SK-N-SH (cell line): ENCODE measurements at regions not wholly inside any gene's neighbourhood (a gene's known extent, or its start where the extent isn't known, plus 50 kb on each side); places are given as distances from the start of the nearest gene placed in this dataset.

Experiments
- CTCF ChIA-PET: fragments of 300-600, 350-600 bp; formaldehyde crosslinking; extraction: SDS; loops from one replicate; lab custom pipeline; 2021; lab: Yijun Ruan, JAX
- POLR2A ChIA-PET: fragments of 350-600 bp; sonication (Branson Sonifier 250); formaldehyde crosslinking; extraction: SDS; loops from one replicate; lab custom pipeline; 2020; ENCODE audit warnings: antibody characterized with exemption, inconsistent platforms; lab: Yijun Ruan, JAX
- DNase-seq: peaks from one replicate; pipeline ENCODE4 v3.0.0; 2012
- H2AFZ ChIP-seq: fragments of 200-600 bp; sonication (generic); 2 replicates; pipeline ENCODE4 v1.8.1; 2016; ENCODE audit warnings: antibody characterized with exemption, mild to moderate bottlenecking, low read depth
- H3F3A ChIP-seq: fragments of 200-600 bp; sonication (generic); replicated peaks from 2 replicates; pipeline ENCODE3; 2016; ENCODE audit warnings: antibody characterized with exemption, mild to moderate bottlenecking; ENCODE audit not compliant: insufficient read depth
- H3K27ac ChIP-seq, 2 experiments: fragments of 200-500 bp in 1 of 2; fragments of 200-600 bp in 1 of 2; sonication (Bioruptor generic) in 1 of 2; sonication (generic), shearing (Covaris generic) in 1 of 2; 2 replicates each; pipeline versions ENCODE4 v1.5.1 to v1.6.1; 2014 to 2016; ENCODE audit warnings: low read depth in 2 of 2, inconsistent platforms in 1 of 2, low read length in 1 of 2, mild to moderate bottlenecking in 1 of 2, mixed read lengths in 1 of 2
- H3K27me3 ChIP-seq: fragments of 200-600 bp; sonication (generic), shearing (Covaris generic); 2 replicates; pipeline ENCODE4 v1.6.1; 2016; ENCODE audit warnings: mixed run types; ENCODE audit not compliant: insufficient read depth
- H3K36me3 ChIP-seq, 2 experiments: fragments of 200-500 bp in 1 of 2; fragments of 200-600 bp in 1 of 2; sonication (Bioruptor generic) in 1 of 2; sonication (generic) in 1 of 2; replicated peaks in 1 of 2; 2 replicates each; pipeline versions ENCODE3 to v1.5.1; 2014 to 2016; ENCODE audit warnings: low read length in 1 of 2, mild to moderate bottlenecking in 1 of 2; ENCODE audit not compliant: insufficient read depth in 2 of 2, control insufficient read depth in 1 of 2
- H3K4me1 ChIP-seq, 2 experiments: fragments of 200-500 bp in 1 of 2; fragments of 200-600 bp in 1 of 2; sonication (Bioruptor generic) in 1 of 2; sonication (generic), shearing (Covaris generic) in 1 of 2; 2 replicates each; pipeline versions ENCODE4 v1.5.1 to v1.6.1; 2014 to 2016; ENCODE audit warnings: low read depth in 1 of 2, low read length in 1 of 2, mixed run types in 1 of 2; ENCODE audit not compliant: insufficient read depth in 2 of 2, control insufficient read depth in 1 of 2
- H3K4me2 ChIP-seq: fragments of 200-600 bp; sonication (generic), shearing (Covaris generic); 2 replicates; pipeline ENCODE4 v1.6.1; 2017; ENCODE audit warnings: mixed run types
- H3K4me3 ChIP-seq, 2 experiments: fragments of 200-500 bp in 1 of 2; fragments of 200-600 bp in 1 of 2; sonication (Bioruptor generic) in 1 of 2; sonication (generic), shearing (Covaris generic) in 1 of 2; 2 replicates each; pipeline versions ENCODE4 v1.5.1 to v1.8.1; 2014 to 2016; ENCODE audit warnings: low read depth in 2 of 2, inconsistent platforms in 1 of 2, low read length in 1 of 2, mild to moderate bottlenecking in 1 of 2, mixed read lengths in 1 of 2, moderate library complexity in 1 of 2
- H3K79me2 ChIP-seq: fragments of 200-600 bp; sonication (generic); 2 replicates; pipeline ENCODE4 v1.8.1; 2017; ENCODE audit warnings: mild to moderate bottlenecking; ENCODE audit not compliant: insufficient read depth
- H3K9ac ChIP-seq: fragments of 200-600 bp; sonication (generic); 2 replicates; pipeline ENCODE4 v1.6.1; 2017; ENCODE audit warnings: mixed run types
- H3K9me2 ChIP-seq: fragments of 200-600 bp; sonication (generic); 2 replicates; pipeline ENCODE4 v1.6.1; 2017; ENCODE audit warnings: mixed run types
- H3K9me3 ChIP-seq: fragments of 200-600 bp; sonication (generic); 2 replicates; pipeline ENCODE4 v1.6.1; 2017; ENCODE audit warnings: mixed run types, mild to moderate bottlenecking, moderate library complexity
- H4K20me1 ChIP-seq: fragments of 200-600 bp; sonication (generic); 2 replicates; pipeline ENCODE4 v1.6.1; 2017; ENCODE audit warnings: mild to moderate bottlenecking, mixed run types; ENCODE audit not compliant: insufficient read depth
- ELF1 ChIP-seq: IDR thresholded peaks from 2 replicates; pipeline ENCODE4 v1.4.0; 2012
- EP300 ChIP-seq, 2 experiments: IDR thresholded peaks; 2 replicates each; pipeline versions ENCODE4 v1.4.0 to v1.6.1; 2012; ENCODE audit warnings: borderline replicate concordance in 1 of 2, low read depth in 1 of 2, low read length in 1 of 2
- EZH2phosphoT487 ChIP-seq: fragments of 200-600 bp; sonication (generic); IDR thresholded peaks from 2 replicates; pipeline ENCODE4 v1.6.1; 2017; ENCODE audit warnings: low read depth, mixed run types, mild to moderate bottlenecking, antibody characterized with exemption, moderate library complexity, borderline replicate concordance
- FOSL2 ChIP-seq: IDR thresholded peaks from 2 replicates; pipeline ENCODE4 v1.4.0; 2012; ENCODE audit warnings: low read depth, mild to moderate bottlenecking, moderate library complexity, borderline replicate concordance
- FOXJ3 ChIP-seq: sonication (generic); formaldehyde crosslinking; IDR thresholded peaks from 2 replicates; pipeline ENCODE4 v1.5.1; 2020; ENCODE audit warnings: mild to moderate bottlenecking, missing genetic modification reagents
- IRF3 ChIP-seq: fragments of 150-350 bp; IDR thresholded peaks from 2 replicates; pipeline ENCODE4 v1.6.1; 2016; ENCODE audit warnings: mild to moderate bottlenecking, low read depth, low read length
- JUND ChIP-seq: IDR thresholded peaks from 2 replicates; pipeline ENCODE4 v1.4.0; 2012
- MAX ChIP-seq: IDR thresholded peaks from 2 replicates; pipeline ENCODE4 v1.4.0; 2012; ENCODE audit warnings: low read depth
- MEF2A ChIP-seq: IDR thresholded peaks from 2 replicates; pipeline ENCODE4 v1.4.0; 2012; ENCODE audit warnings: low read depth, borderline replicate concordance
- MXI1 ChIP-seq: IDR thresholded peaks from 2 replicates; pipeline ENCODE4 v1.6.1; 2012; ENCODE audit warnings: mild to moderate bottlenecking, low read depth, low read length, improper control_type of control experiment
- NFIC ChIP-seq: IDR thresholded peaks from 2 replicates; pipeline ENCODE4 v1.4.0; 2012; ENCODE audit warnings: borderline replicate concordance
- NRF1 ChIP-seq: IDR thresholded peaks from 2 replicates; pipeline ENCODE4 v1.6.1; 2012; ENCODE audit warnings: low read depth, mild to moderate bottlenecking, low read length
- RCOR1 ChIP-seq: fragments of 150-350 bp; IDR thresholded peaks from 2 replicates; pipeline ENCODE4 v1.6.1; 2017; ENCODE audit warnings: antibody characterized with exemption, low read length
- REST ChIP-seq: IDR thresholded peaks from 2 replicates; pipeline ENCODE4 v1.6.1; 2012; ENCODE audit warnings: mild to moderate bottlenecking, low read depth, low read length, moderate library complexity
- RFX5 ChIP-seq: IDR thresholded peaks from 2 replicates; pipeline ENCODE4 v1.6.1; 2012; ENCODE audit warnings: mild to moderate bottlenecking, improper control_type of control experiment, low read length
- SIN3A ChIP-seq: IDR thresholded peaks from 2 replicates; pipeline ENCODE4 v1.6.1; 2012; ENCODE audit warnings: low read depth, mild to moderate bottlenecking, low read length, moderate library complexity, borderline replicate concordance
- SMC3 ChIP-seq: IDR thresholded peaks from 2 replicates; pipeline ENCODE4 v1.6.1; 2012; ENCODE audit warnings: low read depth, low read length, improper control_type of control experiment
- TAF1 ChIP-seq: IDR thresholded peaks from 2 replicates; pipeline ENCODE4 v1.6.1; 2012; ENCODE audit warnings: low read depth, mild to moderate bottlenecking, low read length, moderate library complexity, borderline replicate concordance
- TCF12 ChIP-seq: IDR thresholded peaks from 2 replicates; pipeline ENCODE4 v1.4.0; 2012
- USF2 ChIP-seq: fragments of 150-350 bp; IDR thresholded peaks from 2 replicates; pipeline ENCODE4 v1.6.1; 2017; ENCODE audit warnings: antibody characterized with exemption, low read length, low read depth, borderline replicate concordance
- WGBS: methylation state at CpG from one replicate; pipeline ENCODE4 v1.1.6; 2017; ENCODE audit warnings: low lambda C conversion rate; 5-methylcytosine and 5-hydroxymethylcytosine counted together

GRCh38 chr17:54452666-54453348 lies 447.8 kb upstream of the TOM1L1 start:
- ChIA-PET POLR2A (no interaction called here), CTCF (interaction anchor here (0.6 to 1.8 kb wide), 4 partner anchors 8 to 47 kb away, joined by 3 to 5 read pairs (median 4); no protein-coding TSS in a partner anchor)
- Histone ChIP-seq H3K9me3 (peaks cover 19% of the 10 kb centered on the region; the same call in 1 of the 2 replicates), H3K4me1 (no peaks in the 10 kb centered on the region; a peak in 1 of 4 replicates), H3F3A (no peaks in the 10 kb centered on the region), H3K9me2 (no peaks in the 10 kb centered on the region), H3K4me3 (no peak overlapping the region), H3K27ac (no peak overlapping the region), H3K9ac (no peak overlapping the region), H2AFZ (no peak overlapping the region), H3K36me3 (peaks cover 0 to 6% of the 10 kb centered on the region in 2 experiments), H3K27me3 (no peaks in the 10 kb centered on the region), H3K79me2 (no peaks in the 10 kb centered on the region), H4K20me1 (no peaks in the 10 kb centered on the region), H3K4me2 (no peak overlapping the region)
- 17% methylated on average over 6 of the region's 6 CpGs for WGBS
- no peak for DNase-seq
- no peak for TF ChIP-seq EP300 (IDR thresholded peaks at IDR 0.05; ENCODE audit: borderline replicate concordance in 1 of 2, low read depth in 1 of 2, low read length in 1 of 2)
- TF ChIP-seq SMC3 = no peak
- no peak for TF ChIP-seq TAF1
- no peak for TF ChIP-seq RFX5
- TF ChIP-seq IRF3 = no peak
- TF ChIP-seq REST = no peak
- no peak for TF ChIP-seq EZH2phosphoT487
- no peak for TF ChIP-seq MEF2A
- no peak for TF ChIP-seq NFIC
- no peak for TF ChIP-seq RCOR1
- TF ChIP-seq TCF12 = no peak
- no peak for TF ChIP-seq MXI1
- TF ChIP-seq MAX = no peak
- TF ChIP-seq USF2 = no peak
- TF ChIP-seq FOSL2 = no peak
- no peak for TF ChIP-seq ELF1
- TF ChIP-seq JUND = no peak
- TF ChIP-seq NRF1 = no peak
- TF ChIP-seq FOXJ3 (CRISPR knock-in tag) = no peak
- TF ChIP-seq SIN3A = no peak
